HAP-1 (cell line): ENCODE measurements at regions not wholly inside any gene's neighbourhood (a gene's known extent, or its start where the extent isn't known, plus 50 kb on each side); places are given as distances from the start of the nearest gene placed in this dataset.
A peak's percentile ranks its signal among the peaks of the same experiment; 100 is the strongest.
"Not testable (repeated sequence)": the region's sequence is repeated elsewhere in the genome, so short reads cannot be mapped to it uniquely, and the experiment has no call there.

Experiments
- DNase-seq, 2 experiments: peaks; one replicate each; pipeline ENCODE4 v3.0.0-alpha.2; 2016 to 2020; ENCODE audit warnings: low spot score in 2 of 2
- H3K27me3 ChIP-seq: fragments of 250-450 bp; sonication (Bioruptor Pico); 2 replicates; pipeline ENCODE4 v1.5.1; 2020; ENCODE audit warnings: low read depth, mild to moderate bottlenecking, moderate library complexity
- H3K36me3 ChIP-seq: fragments of 250-450 bp; sonication (Bioruptor Pico); replicated peaks from 2 replicates; pipeline ENCODE4 v1.5.1; 2020; ENCODE audit warnings: mild to moderate bottlenecking
- H3K4me1 ChIP-seq: fragments of 250-450 bp; sonication (Bioruptor Pico); 2 replicates; pipeline ENCODE4 v1.5.1; 2020; ENCODE audit warnings: mild to moderate bottlenecking
- H3K4me3 ChIP-seq: fragments of 250-450 bp; sonication (Bioruptor Pico); 2 replicates; pipeline ENCODE4 v1.5.1; 2020; ENCODE audit warnings: mild to moderate bottlenecking, moderate library complexity
- H3K9me3 ChIP-seq: fragments of 250-450 bp; sonication (Bioruptor Pico); 2 replicates; pipeline ENCODE4 v1.5.1; 2020; ENCODE audit warnings: mild to moderate bottlenecking, moderate library complexity
- in situ Hi-C: fragments of 300-500 bp; cut with MboI; formaldehyde crosslinking; loops from 3 replicates; pipeline ENCODE4 v1.14.3; 2020; ENCODE audit warnings: low sequenced_read_pairs, inconsistent platforms, mixed read lengths

- DNase-seq: no peak
- Histone ChIP-seq H3K4me3 (no peak overlapping the region), H3K4me1 (no peaks in the 10 kb centered on the region), H3K36me3 (no peaks in the 10 kb centered on the region), H3K27me3 (no peaks in the 10 kb centered on the region), H3K9me3 (no peaks in the 10 kb centered on the region)
- in situ Hi-C loops: no loop called here
Measured at GRCh38 chr3:22748453-22749045, 454.6 kb upstream of the UBE2E2 start.

- in situ Hi-C loops: no loop called here
- H3K27me3 ChIP-seq: no peaks in the 10 kb centered on the region
- H3K4me1 ChIP-seq: no peaks in the 10 kb centered on the region
- H3K9me3 ChIP-seq: no peaks in the 10 kb centered on the region
- no peak for DNase-seq
- H3K4me3 ChIP-seq: no peak overlapping the region
- H3K36me3 ChIP-seq: no peaks in the 10 kb centered on the region
Measured at GRCh38 chr3:22759636-22760310, 443.4 kb upstream of the UBE2E2 start.

GRCh38 chr3:22765679-22766078 lies 437.4 kb upstream of the UBE2E2 start:
- Histone ChIP-seq H3K27me3 (no peaks in the 10 kb centered on the region), H3K36me3 (no peaks in the 10 kb centered on the region), H3K4me1 (no peaks in the 10 kb centered on the region), H3K4me3 (no peak overlapping the region), H3K9me3 (no peaks in the 10 kb centered on the region)
- in situ Hi-C loops: no loop called here
- no peak for DNase-seq

GRCh38 chr3:22777834-22778233 lies 425.3 kb upstream of the UBE2E2 start:
- DNase-seq: no peak
- Histone ChIP-seq H3K27me3 (no peaks in the 10 kb centered on the region), H3K4me1 (no peaks in the 10 kb centered on the region), H3K9me3 (no peaks in the 10 kb centered on the region), H3K36me3 (no peaks in the 10 kb centered on the region), H3K4me3 (no peak overlapping the region)
- in situ Hi-C loops: no loop called here

- no peaks in the 10 kb centered on the region for H3K4me1 ChIP-seq
- in situ Hi-C loops: no loop called here
- no peaks in the 10 kb centered on the region for H3K27me3 ChIP-seq
- no peaks in the 10 kb centered on the region for H3K36me3 ChIP-seq
- no peak overlapping the region for H3K4me3 ChIP-seq
- no peaks in the 10 kb centered on the region for H3K9me3 ChIP-seq
- DNase-seq: no peak
Measured at GRCh38 chr3:22779737-22780136, 423.4 kb upstream of the UBE2E2 start.

GRCh38 chr3:22792533-22792932 lies 410.6 kb upstream of the UBE2E2 start:
- H3K4me3 ChIP-seq: no peak overlapping the region
- no peaks in the 10 kb centered on the region for H3K9me3 ChIP-seq
- H3K36me3 ChIP-seq: no peaks in the 10 kb centered on the region
- DNase-seq: peak in 1 of 2 experiments; percentile 8
- no peaks in the 10 kb centered on the region for H3K27me3 ChIP-seq
- no peaks in the 10 kb centered on the region for H3K4me1 ChIP-seq
- in situ Hi-C loops: no loop called here

- no peaks in the 10 kb centered on the region for H3K9me3 ChIP-seq
- H3K36me3 ChIP-seq: no peaks in the 10 kb centered on the region
- in situ Hi-C loops: no loop called here
- H3K4me3 ChIP-seq: no peak overlapping the region
- H3K4me1 ChIP-seq: no peaks in the 10 kb centered on the region
- no peaks in the 10 kb centered on the region for H3K27me3 ChIP-seq
- no peak for DNase-seq
Measured at GRCh38 chr3:22795917-22796316, 407.2 kb upstream of the UBE2E2 start.

- H3K4me3 ChIP-seq: no peak overlapping the region
- in situ Hi-C loops: no loop called here
- H3K4me1 ChIP-seq: no peaks in the 10 kb centered on the region
- H3K36me3 ChIP-seq: no peaks in the 10 kb centered on the region
- no peaks in the 10 kb centered on the region for H3K27me3 ChIP-seq
- H3K9me3 ChIP-seq: no peaks in the 10 kb centered on the region
- no peak for DNase-seq
Measured at GRCh38 chr3:22798461-22798860, 404.7 kb upstream of the UBE2E2 start.

GRCh38 chr3:22819209-22819608 lies 383.9 kb upstream of the UBE2E2 start:
- in situ Hi-C loops: no loop called here
- Histone ChIP-seq H3K36me3 (no peaks in the 10 kb centered on the region), H3K9me3 (no peaks in the 10 kb centered on the region)

GRCh38 chr3:22835041-22835440 lies 368.1 kb upstream of the UBE2E2 start:
- in situ Hi-C loops: no loop called here
- H3K9me3 ChIP-seq: no peaks in the 10 kb centered on the region
- no peak for DNase-seq

More at GRCh38 chr3:22819209-22819608, 383.9 kb upstream of the UBE2E2 start:
- no peak overlapping the region for H3K4me3 ChIP-seq
- DNase-seq: no peak
- H3K27me3 ChIP-seq: no peaks in the 10 kb centered on the region
- H3K4me1 ChIP-seq: no peaks in the 10 kb centered on the region

GRCh38 chr3:22836131-22836530 lies 367.0 kb upstream of the UBE2E2 start:
- no peaks in the 10 kb centered on the region for H3K36me3 ChIP-seq
- in situ Hi-C loops: no loop called here
- no peaks in the 10 kb centered on the region for H3K9me3 ChIP-seq
- no peaks in the 10 kb centered on the region for H3K27me3 ChIP-seq
- H3K4me1 ChIP-seq: no peaks in the 10 kb centered on the region
- no peak overlapping the region for H3K4me3 ChIP-seq
- DNase-seq: no peak

More at GRCh38 chr3:22835041-22835440, 368.1 kb upstream of the UBE2E2 start:
- Histone ChIP-seq H3K4me3 (no peak overlapping the region), H3K27me3 (no peaks in the 10 kb centered on the region), H3K4me1 (no peaks in the 10 kb centered on the region), H3K36me3 (no peaks in the 10 kb centered on the region)

GRCh38 chr3:22843854-22844253 lies 359.3 kb upstream of the UBE2E2 start:
- Histone ChIP-seq H3K4me3 (no peak overlapping the region), H3K27me3 (no peaks in the 10 kb centered on the region), H3K36me3 (no peaks in the 10 kb centered on the region), H3K9me3 (no peaks in the 10 kb centered on the region), H3K4me1 (no peaks in the 10 kb centered on the region)
- in situ Hi-C loops: no loop called here
- DNase-seq: no peak

- in situ Hi-C loops: no loop called here
- Histone ChIP-seq H3K4me3 (no peak overlapping the region), H3K9me3 (no peaks in the 10 kb centered on the region), H3K36me3 (no peaks in the 10 kb centered on the region), H3K4me1 (no peaks in the 10 kb centered on the region), H3K27me3 (no peaks in the 10 kb centered on the region)
- DNase-seq: no peak
Measured at GRCh38 chr3:22846566-22846965, 356.6 kb upstream of the UBE2E2 start.

GRCh38 chr3:22849583-22849982 lies 353.5 kb upstream of the UBE2E2 start:
- H3K27me3 ChIP-seq, H3K36me3 ChIP-seq, H3K4me3 ChIP-seq, in situ Hi-C loops, H3K9me3 ChIP-seq, DNase-seq, H3K4me1 ChIP-seq: not testable (repeated sequence)

- H3K4me1 ChIP-seq: no peaks in the 10 kb centered on the region
- in situ Hi-C loops: no loop called here
Measured at GRCh38 chr3:22856811-22857210, 346.3 kb upstream of the UBE2E2 start.

More at GRCh38 chr3:22856811-22857210, 346.3 kb upstream of the UBE2E2 start:
- no peak for DNase-seq
- H3K4me3 ChIP-seq: no peak overlapping the region
- no peaks in the 10 kb centered on the region for H3K9me3 ChIP-seq
- H3K36me3 ChIP-seq: no peaks in the 10 kb centered on the region
- no peaks in the 10 kb centered on the region for H3K27me3 ChIP-seq
